WTC11 (cell line): ENCODE measurements at regions not wholly inside any gene's neighbourhood (a gene's known extent, or its start where the extent isn't known, plus 50 kb on each side); places are given as distances from the start of the nearest gene placed in this dataset.

Experiments used
- ATAC-seq: fragments of 200-7000 bp; cut with Tn5 transposase; 2 replicates; pipeline ENCODE4 v1.10.0; 2021; ENCODE audit warnings: mild to moderate bottlenecking, moderate library complexity
- CTCF ChIA-PET: fragments of 300-600 bp; sonication (Branson Sonifier 250); formaldehyde crosslinking; loops from one replicate; lab custom pipeline; 2021; ENCODE audit warnings: antibody characterized with exemption; lab: Charles Lee
- POLR2A ChIA-PET: fragments of 350-600 bp; sonication (Branson Sonifier 250); formaldehyde crosslinking; loops from one replicate; lab custom pipeline; 2021; ENCODE audit warnings: antibody characterized with exemption; lab: Charles Lee
- DNase-seq: peaks from one replicate; pipeline ENCODE4 v3.0.0; 2021; ENCODE audit warnings: low spot score
- H3K27ac Mint-ChIP-seq: 2 replicates; pipeline ENCODE4 v1.8.0; 2021; ENCODE audit warnings: mixed read lengths
- H3K27me3 Mint-ChIP-seq: 2 replicates; pipeline ENCODE4 v1.8.0; 2021; ENCODE audit warnings: low read depth, mild to moderate bottlenecking, moderate library complexity, mixed read lengths
- H3K36me3 Mint-ChIP-seq: 2 replicates; pipeline ENCODE4 v1.8.0; 2021; ENCODE audit warnings: mixed read lengths
- H3K4me1 Mint-ChIP-seq: 2 replicates; pipeline ENCODE4 v1.8.0; 2022; ENCODE audit warnings: mixed read lengths
- H3K4me3 Mint-ChIP-seq: 2 replicates; pipeline ENCODE4 v1.8.0; 2021; ENCODE audit warnings: mild to moderate bottlenecking, moderate library complexity, mixed read lengths
- H3K9me3 Mint-ChIP-seq: 2 replicates; pipeline ENCODE4 v1.8.0; 2021; ENCODE audit warnings: mixed read lengths
- ATF1 ChIP-seq: sonication (generic); formaldehyde crosslinking; IDR thresholded peaks from 2 replicates; pipeline ENCODE4 v1.8.1; 2023; ENCODE audit warnings: mild to moderate bottlenecking, moderate library complexity, missing genetic modification reagents
- ETV6 ChIP-seq: sonication (generic); formaldehyde crosslinking; IDR thresholded peaks from 2 replicates; pipeline ENCODE4 v1.8.1; 2022; ENCODE audit warnings: mild to moderate bottlenecking, missing genetic modification reagents
- FOXP1 ChIP-seq: sonication (generic); formaldehyde crosslinking; IDR thresholded peaks from 2 replicates; pipeline ENCODE4 v1.8.0; 2022; ENCODE audit warnings: missing genetic modification reagents, mild to moderate bottlenecking, moderate library complexity, borderline replicate concordance
- JAZF1 ChIP-seq: fragments of 250-450 bp; sonication (Bioruptor Pico); IDR thresholded peaks from 2 replicates; pipeline ENCODE4 v1.9.0; 2021; ENCODE audit warnings: moderate library complexity, mild to moderate bottlenecking, inconsistent platforms
- KAT7 ChIP-seq: sonication (generic); formaldehyde crosslinking; IDR thresholded peaks from 2 replicates; pipeline ENCODE4 v1.8.1; 2023; ENCODE audit warnings: missing genetic modification reagents, mild to moderate bottlenecking, borderline replicate concordance
- MXD4 ChIP-seq: fragments of 250-450 bp; sonication (Bioruptor Pico); IDR thresholded peaks from 2 replicates; pipeline ENCODE4 v1.8.0; 2021; ENCODE audit warnings: mild to moderate bottlenecking, moderate library complexity, borderline replicate concordance
- NFE2L1 ChIP-seq: sonication (generic); formaldehyde crosslinking; IDR thresholded peaks from 2 replicates; pipeline ENCODE4 v1.8.1; 2023; ENCODE audit warnings: missing genetic modification reagents
- NR2C2 ChIP-seq: sonication (generic); formaldehyde crosslinking; IDR thresholded peaks from 2 replicates; pipeline ENCODE4 v1.8.0; 2022; ENCODE audit warnings: mild to moderate bottlenecking, missing genetic modification reagents
- PRRX2 ChIP-seq: fragments of 250-450 bp; sonication (Bioruptor Pico); IDR thresholded peaks from 2 replicates; pipeline ENCODE4 v1.8.0; 2021; ENCODE audit warnings: mild to moderate bottlenecking
- SMAD3 ChIP-seq: sonication (generic); formaldehyde crosslinking; IDR thresholded peaks from 2 replicates; pipeline ENCODE4 v1.8.0; 2022; ENCODE audit warnings: missing genetic modification reagents, mild to moderate bottlenecking, borderline replicate concordance
- SOX15 ChIP-seq: fragments of 250-450 bp; sonication (Bioruptor Pico); IDR thresholded peaks from 2 replicates; pipeline ENCODE4 v1.9.0; 2021; ENCODE audit warnings: mild to moderate bottlenecking
- TP53 ChIP-seq: sonication (generic); formaldehyde crosslinking; IDR thresholded peaks from 2 replicates; pipeline ENCODE4 v1.8.1; 2023; ENCODE audit warnings: mild to moderate bottlenecking, missing genetic modification reagents
- ZNF138 ChIP-seq: sonication (generic); formaldehyde crosslinking; conservative IDR thresholded peaks from 2 replicates; pipeline ENCODE4 v1.8.1; 2022; ENCODE audit warnings: mild to moderate bottlenecking, moderate library complexity, missing genetic modification reagents
- ZNF232 ChIP-seq: sonication (generic); formaldehyde crosslinking; IDR thresholded peaks from 2 replicates; pipeline ENCODE4 v1.8.0; 2022; ENCODE audit warnings: mild to moderate bottlenecking, missing genetic modification reagents
- ZNF416 ChIP-seq: fragments of 250-450 bp; sonication (Bioruptor Pico); IDR thresholded peaks from 2 replicates; pipeline ENCODE4 v1.9.0; 2021; ENCODE audit warnings: mild to moderate bottlenecking, inconsistent platforms
- ZNF671 ChIP-seq: fragments of 250-450 bp; sonication (Bioruptor Pico); IDR thresholded peaks from 2 replicates; pipeline ENCODE4 v1.8.0; 2021; ENCODE audit warnings: mild to moderate bottlenecking
- TF ChIP-seq, protein P1 (sequence below): fragments of 200-600 bp; IDR thresholded peaks from 2 replicates; pipeline ENCODE4 v1.8.0; 2022; ENCODE audit warnings: antibody characterized with exemption
- TF ChIP-seq, protein P2 (sequence below): fragments of 250-450 bp; sonication (Bioruptor Pico); IDR thresholded peaks from 2 replicates; pipeline ENCODE4 v1.9.0; 2021; ENCODE audit warnings: mild to moderate bottlenecking
- TF ChIP-seq, protein P3 (sequence below): sonication (generic); formaldehyde crosslinking; IDR thresholded peaks from 2 replicates; pipeline ENCODE4 v1.8.1; 2023; ENCODE audit warnings: mild to moderate bottlenecking, missing genetic modification reagents, moderate library complexity
- TF ChIP-seq, protein P4 (sequence below): sonication (generic); formaldehyde crosslinking; IDR thresholded peaks from 2 replicates; pipeline ENCODE4 v1.8.1; 2023; ENCODE audit warnings: mild to moderate bottlenecking, missing genetic modification reagents, borderline replicate concordance

DNA sequence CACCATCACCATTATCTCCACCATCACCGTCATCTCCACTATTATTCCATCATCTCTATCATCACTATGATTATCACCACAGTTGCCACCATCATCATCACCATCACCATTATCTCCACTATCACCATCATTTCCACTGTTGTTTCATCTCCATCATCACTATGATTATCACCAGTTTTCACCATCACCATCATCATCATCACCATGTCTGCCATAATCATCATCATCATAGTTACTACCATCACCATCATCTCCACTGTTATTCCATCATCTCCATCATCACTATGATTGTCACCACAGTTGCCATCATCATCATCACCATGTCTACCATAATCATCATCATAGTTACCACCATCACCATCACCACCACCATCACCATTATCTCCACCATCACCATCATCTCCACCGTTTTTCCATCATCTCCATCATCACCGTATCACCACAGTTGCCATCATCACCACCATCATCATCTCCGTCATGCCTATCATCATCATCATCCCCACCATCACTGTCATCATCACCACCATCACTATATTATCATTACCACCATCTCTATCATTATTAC, 264.9 kb downstream of the BRD1 start:
- H3K9me3 Mint-ChIP-seq: peaks cover 6% of the 10 kb centered on the region

DNA sequence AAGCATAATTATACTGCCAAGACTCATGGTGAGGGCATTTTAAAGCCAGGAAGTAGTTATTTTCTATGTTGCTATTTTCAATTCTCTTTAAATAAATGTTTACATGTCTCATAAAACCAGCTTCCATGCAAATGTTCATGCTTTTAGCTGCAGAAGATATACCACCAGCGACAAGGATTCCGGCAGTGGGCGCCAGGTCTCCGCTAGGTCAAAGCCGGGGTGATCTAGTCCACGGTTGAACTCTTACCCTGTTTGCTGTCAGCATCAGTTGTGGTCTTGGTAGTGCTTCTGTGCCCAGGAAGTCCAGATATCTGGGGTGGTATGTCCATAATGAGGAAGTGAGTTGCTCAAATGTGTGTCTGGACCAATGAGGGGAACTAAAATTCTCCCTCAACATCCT, 265.7 kb downstream of the BRD1 start:
- peaks cover 6% of the 10 kb centered on the region for H3K9me3 Mint-ChIP-seq
- ATAC-seq (no peak), DNase-seq (no peak)
- H3K4me3 Mint-ChIP-seq: no peak overlapping the region
- CTCF ChIA-PET: interaction anchor here (1.2 kb wide), 1 partner anchor 128 kb away, joined by 3 read pairs; no protein-coding TSS in a partner anchor
- H3K36me3 Mint-ChIP-seq: no peaks in the 10 kb centered on the region
- no peak for TF ChIP-seq KAT7
- no peak for TF ChIP-seq SOX15
- TF ChIP-seq, protein P1, sequence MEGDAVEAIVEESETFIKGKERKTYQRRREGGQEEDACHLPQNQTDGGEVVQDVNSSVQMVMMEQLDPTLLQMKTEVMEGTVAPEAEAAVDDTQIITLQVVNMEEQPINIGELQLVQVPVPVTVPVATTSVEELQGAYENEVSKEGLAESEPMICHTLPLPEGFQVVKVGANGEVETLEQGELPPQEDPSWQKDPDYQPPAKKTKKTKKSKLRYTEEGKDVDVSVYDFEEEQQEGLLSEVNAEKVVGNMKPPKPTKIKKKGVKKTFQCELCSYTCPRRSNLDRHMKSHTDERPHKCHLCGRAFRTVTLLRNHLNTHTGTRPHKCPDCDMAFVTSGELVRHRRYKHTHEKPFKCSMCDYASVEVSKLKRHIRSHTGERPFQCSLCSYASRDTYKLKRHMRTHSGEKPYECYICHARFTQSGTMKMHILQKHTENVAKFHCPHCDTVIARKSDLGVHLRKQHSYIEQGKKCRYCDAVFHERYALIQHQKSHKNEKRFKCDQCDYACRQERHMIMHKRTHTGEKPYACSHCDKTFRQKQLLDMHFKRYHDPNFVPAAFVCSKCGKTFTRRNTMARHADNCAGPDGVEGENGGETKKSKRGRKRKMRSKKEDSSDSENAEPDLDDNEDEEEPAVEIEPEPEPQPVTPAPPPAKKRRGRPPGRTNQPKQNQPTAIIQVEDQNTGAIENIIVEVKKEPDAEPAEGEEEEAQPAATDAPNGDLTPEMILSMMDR: no peak
- no peak for TF ChIP-seq NR2C2 (CRISPR knock-in tag)
- no peak for TF ChIP-seq JAZF1 (CRISPR knock-in tag)
- no peak for TF ChIP-seq MXD4 (CRISPR knock-in tag)
- no peak for TF ChIP-seq SMAD3
- no peak for TF ChIP-seq ATF1 (CRISPR knock-in tag)
- no peak for TF ChIP-seq FOXP1 (CRISPR knock-in tag)
- no peak for TF ChIP-seq TP53 (CRISPR knock-in tag)
- no peak for TF ChIP-seq ZNF416 (CRISPR knock-in tag)
- H3K27me3 Mint-ChIP-seq: no peaks in the 10 kb centered on the region; the same call in 1 of the 2 replicates
- no peaks in the 10 kb centered on the region for H3K4me1 Mint-ChIP-seq
- H3K27ac Mint-ChIP-seq: no peak overlapping the region
- POLR2A ChIA-PET: no interaction called here

More for the DNA sequence above, 264.9 kb downstream of the BRD1 start:
- CTCF ChIA-PET: no interaction called here
- no peak for DNase-seq
- Mint-ChIP-seq H3K27ac (no peak overlapping the region), H3K4me1 (no peaks in the 10 kb centered on the region), H3K36me3 (no peaks in the 10 kb centered on the region)
- TF ChIP-seq, protein P2, sequence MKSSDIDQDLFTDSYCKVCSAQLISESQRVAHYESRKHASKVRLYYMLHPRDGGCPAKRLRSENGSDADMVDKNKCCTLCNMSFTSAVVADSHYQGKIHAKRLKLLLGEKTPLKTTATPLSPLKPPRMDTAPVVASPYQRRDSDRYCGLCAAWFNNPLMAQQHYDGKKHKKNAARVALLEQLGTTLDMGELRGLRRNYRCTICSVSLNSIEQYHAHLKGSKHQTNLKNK (CRISPR knock-in tag): no peak
- TF ChIP-seq ETV6: no peak
- no peak for TF ChIP-seq ZNF138 (CRISPR knock-in tag)
- TF ChIP-seq, protein P3, sequence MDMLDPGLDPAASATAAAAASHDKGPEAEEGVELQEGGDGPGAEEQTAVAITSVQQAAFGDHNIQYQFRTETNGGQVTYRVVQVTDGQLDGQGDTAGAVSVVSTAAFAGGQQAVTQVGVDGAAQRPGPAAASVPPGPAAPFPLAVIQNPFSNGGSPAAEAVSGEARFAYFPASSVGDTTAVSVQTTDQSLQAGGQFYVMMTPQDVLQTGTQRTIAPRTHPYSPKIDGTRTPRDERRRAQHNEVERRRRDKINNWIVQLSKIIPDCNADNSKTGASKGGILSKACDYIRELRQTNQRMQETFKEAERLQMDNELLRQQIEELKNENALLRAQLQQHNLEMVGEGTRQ (CRISPR knock-in tag): no peak
- TF ChIP-seq, all 79 proteins: peak for 0
- Mint-ChIP-seq H3K4me3 (no peak overlapping the region), H3K27me3 (no peaks in the 10 kb centered on the region; the same call in 1 of the 2 replicates)
- POLR2A ChIA-PET: no interaction called here
- no peak for ATAC-seq

DNA sequence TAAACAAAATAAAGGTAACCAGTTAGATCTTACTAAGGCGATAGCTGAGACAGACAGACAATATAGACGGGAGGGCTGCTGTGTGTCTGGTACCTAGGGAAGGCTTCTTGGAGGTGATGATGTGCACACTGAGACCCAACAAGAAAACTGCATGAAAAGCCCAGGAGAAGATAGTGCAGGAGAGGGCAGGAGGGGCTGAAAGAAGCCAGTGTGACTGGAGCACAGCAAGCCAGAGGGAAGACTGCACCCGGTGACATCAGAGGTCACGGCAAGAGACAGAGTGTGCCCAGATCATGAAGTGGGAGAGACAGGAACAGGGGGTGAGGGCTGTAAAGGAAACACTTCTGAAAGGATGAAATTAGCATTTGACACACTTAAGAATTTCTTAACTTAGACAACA, 266.3 kb downstream of the BRD1 start:
- ChIA-PET POLR2A (no interaction called here), CTCF (interaction anchor here (1.2 kb wide), 1 partner anchor 127 kb away, joined by 3 read pairs; no protein-coding TSS in a partner anchor)
- H3K27me3 Mint-ChIP-seq: no peaks in the 10 kb centered on the region; the same call in 1 of the 2 replicates
- DNase-seq (no peak), ATAC-seq (no peak)
- no peak overlapping the region for H3K4me3 Mint-ChIP-seq
- H3K4me1 Mint-ChIP-seq: no peaks in the 10 kb centered on the region
- no peaks in the 10 kb centered on the region for H3K36me3 Mint-ChIP-seq
- no peak overlapping the region for H3K27ac Mint-ChIP-seq
- peaks cover 6% of the 10 kb centered on the region for H3K9me3 Mint-ChIP-seq
- no peak for TF ChIP-seq MXD4 (CRISPR knock-in tag)
- TF ChIP-seq NFE2L1 (CRISPR knock-in tag): no peak

DNA sequence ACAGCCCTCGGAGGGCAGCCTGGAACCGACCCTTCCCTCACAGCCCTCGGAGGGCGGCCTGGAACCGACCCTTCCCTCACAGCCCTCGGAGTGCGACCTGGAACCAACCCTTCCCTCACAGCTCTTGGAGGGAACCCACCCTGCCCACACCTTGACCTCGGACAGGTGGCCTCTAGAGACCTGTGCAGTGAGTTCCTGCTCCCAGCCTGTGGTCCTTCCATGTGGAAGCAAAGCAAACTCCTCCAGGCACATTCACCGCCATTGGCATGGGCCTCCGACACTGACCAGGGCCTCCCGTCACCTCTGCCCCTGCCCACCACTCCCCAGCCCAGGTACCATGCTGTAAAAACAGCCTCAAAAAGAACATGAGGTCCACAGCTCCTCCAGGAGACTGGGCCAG, 272.1 kb downstream of the BRD1 start:
- Mint-ChIP-seq H3K9me3 (peaks cover 11% of the 10 kb centered on the region), H3K36me3 (peaks cover 10% of the 10 kb centered on the region), H3K27me3 (peaks cover 6% of the 10 kb centered on the region), H3K4me3 (no peak overlapping the region), H3K4me1 (peaks cover 6% of the 10 kb centered on the region), H3K27ac (no peak overlapping the region)
- no peak for ATAC-seq
- ChIA-PET CTCF (no interaction called here), POLR2A (no interaction called here)
- DNase-seq: no peak
- TF ChIP-seq MXD4 (CRISPR knock-in tag) (no peak), NR2C2 (CRISPR knock-in tag) (no peak), ZNF232 (CRISPR knock-in tag) (no peak), PRRX2 (CRISPR knock-in tag) (no peak), ZNF671 (CRISPR knock-in tag) (no peak)
- TF ChIP-seq, protein P4, sequence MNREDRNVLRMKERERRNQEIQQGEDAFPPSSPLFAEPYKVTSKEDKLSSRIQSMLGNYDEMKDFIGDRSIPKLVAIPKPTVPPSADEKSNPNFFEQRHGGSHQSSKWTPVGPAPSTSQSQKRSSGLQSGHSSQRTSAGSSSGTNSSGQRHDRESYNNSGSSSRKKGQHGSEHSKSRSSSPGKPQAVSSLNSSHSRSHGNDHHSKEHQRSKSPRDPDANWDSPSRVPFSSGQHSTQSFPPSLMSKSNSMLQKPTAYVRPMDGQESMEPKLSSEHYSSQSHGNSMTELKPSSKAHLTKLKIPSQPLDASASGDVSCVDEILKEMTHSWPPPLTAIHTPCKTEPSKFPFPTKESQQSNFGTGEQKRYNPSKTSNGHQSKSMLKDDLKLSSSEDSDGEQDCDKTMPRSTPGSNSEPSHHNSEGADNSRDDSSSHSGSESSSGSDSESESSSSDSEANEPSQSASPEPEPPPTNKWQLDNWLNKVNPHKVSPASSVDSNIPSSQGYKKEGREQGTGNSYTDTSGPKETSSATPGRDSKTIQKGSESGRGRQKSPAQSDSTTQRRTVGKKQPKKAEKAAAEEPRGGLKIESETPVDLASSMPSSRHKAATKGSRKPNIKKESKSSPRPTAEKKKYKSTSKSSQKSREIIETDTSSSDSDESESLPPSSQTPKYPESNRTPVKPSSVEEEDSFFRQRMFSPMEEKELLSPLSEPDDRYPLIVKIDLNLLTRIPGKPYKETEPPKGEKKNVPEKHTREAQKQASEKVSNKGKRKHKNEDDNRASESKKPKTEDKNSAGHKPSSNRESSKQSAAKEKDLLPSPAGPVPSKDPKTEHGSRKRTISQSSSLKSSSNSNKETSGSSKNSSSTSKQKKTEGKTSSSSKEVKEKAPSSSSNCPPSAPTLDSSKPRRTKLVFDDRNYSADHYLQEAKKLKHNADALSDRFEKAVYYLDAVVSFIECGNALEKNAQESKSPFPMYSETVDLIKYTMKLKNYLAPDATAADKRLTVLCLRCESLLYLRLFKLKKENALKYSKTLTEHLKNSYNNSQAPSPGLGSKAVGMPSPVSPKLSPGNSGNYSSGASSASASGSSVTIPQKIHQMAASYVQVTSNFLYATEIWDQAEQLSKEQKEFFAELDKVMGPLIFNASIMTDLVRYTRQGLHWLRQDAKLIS (CRISPR knock-in tag): no peak
